HEK293 (cell line): ENCODE measurements at regions not wholly inside any gene's neighbourhood (a gene's known extent, or its start where the extent isn't known, plus 50 kb on each side); places are given as distances from the start of the nearest gene placed in this dataset.

Experiments used
- ATF2 ChIP-seq: fragments of 450-650 bp; formaldehyde crosslinking; IDR thresholded peaks from 2 replicates; pipeline ENCODE4 v1.5.1; 2016; ENCODE audit warnings: missing biosample characterization, missing genetic modification characterization, low read depth
- CTCF ChIP-seq: fragments of 450-650 bp; formaldehyde crosslinking; IDR thresholded peaks from 2 replicates; pipeline ENCODE4 v1.5.1; 2016; ENCODE audit warnings: missing biosample characterization, missing genetic modification characterization
- SP2 ChIP-seq: fragments of 450-650 bp; formaldehyde crosslinking; IDR thresholded peaks from 2 replicates; pipeline ENCODE4 v1.5.1; 2016; ENCODE audit warnings: missing biosample characterization, missing genetic modification characterization
- ZBTB7A ChIP-seq: fragments of 450-650 bp; formaldehyde crosslinking; IDR thresholded peaks from 2 replicates; pipeline ENCODE4 v1.5.1; 2016; ENCODE audit warnings: low read depth, missing biosample characterization, missing genetic modification characterization
- ZBTB8A ChIP-seq: fragments of 450-650 bp; formaldehyde crosslinking; IDR thresholded peaks from 2 replicates; pipeline ENCODE4 v1.5.1; 2016; ENCODE audit warnings: missing biosample characterization, missing genetic modification characterization
- ZIC2 ChIP-seq: fragments of 450-650 bp; formaldehyde crosslinking; IDR thresholded peaks from 2 replicates; pipeline ENCODE4 v1.5.1; 2016; ENCODE audit warnings: missing biosample characterization, missing genetic modification characterization
- ZNF10 ChIP-seq: fragments of 450-650 bp; formaldehyde crosslinking; IDR thresholded peaks from 2 replicates; pipeline ENCODE4 v1.5.1; 2017; ENCODE audit warnings: missing biosample characterization, missing genetic modification characterization
- ZNF157 ChIP-seq: fragments of 450-650 bp; formaldehyde crosslinking; IDR thresholded peaks from 2 replicates; pipeline ENCODE4 v1.5.1; 2016; ENCODE audit warnings: missing biosample characterization, missing genetic modification characterization
- ZNF184 ChIP-seq: fragments of 450-650 bp; IDR thresholded peaks from 2 replicates; pipeline ENCODE4 v1.5.1; 2018; ENCODE audit warnings: missing biosample characterization, mild to moderate bottlenecking, missing genetic modification characterization
- ZNF48 ChIP-seq: fragments of 450-650 bp; formaldehyde crosslinking; IDR thresholded peaks from 2 replicates; pipeline ENCODE4 v1.5.1; 2016; ENCODE audit warnings: missing biosample characterization, missing genetic modification characterization
- ZNF677 ChIP-seq: fragments of 450-650 bp; IDR thresholded peaks from 2 replicates; pipeline ENCODE4 v1.5.0; 2018; ENCODE audit warnings: missing biosample characterization, mild to moderate bottlenecking, missing genetic modification characterization, moderate library complexity

- TF ChIP-seq SP2 (tag by site-specific recombination): no peak
- TF ChIP-seq CTCF (tag by site-specific recombination): no peak
- TF ChIP-seq ZNF157 (tag by site-specific recombination): no peak
- no peak for TF ChIP-seq ZIC2 (tag by site-specific recombination)
- TF ChIP-seq ZBTB8A (tag by site-specific recombination): no peak
- TF ChIP-seq ZBTB7A (tag by site-specific recombination): no peak
- TF ChIP-seq ZNF10 (tag by site-specific recombination): no peak
- no peak for TF ChIP-seq ATF2 (tag by site-specific recombination)
- TF ChIP-seq ZNF184 (tag by site-specific recombination): no peak
- no peak for TF ChIP-seq ZNF677
- no peak for TF ChIP-seq ZNF48
Measured at GRCh38 chr6:168192195-168192900, 113.3 kb upstream of the FRMD1 start.
